Astrocyte of the cerebellum (primary cell): ENCODE measurements at regions not wholly inside any gene's neighbourhood (a gene's known extent, or its start where the extent isn't known, plus 50 kb on each side); places are given as distances from the start of the nearest gene placed in this dataset.
A peak's percentile ranks its signal among the peaks of the same experiment; 100 is the strongest.

Source experiments
- DNase-seq: peaks from one replicate; pipeline ENCODE4 v3.0.0-alpha.2; 2011; ENCODE audit warnings: low read depth
- H3K4me3 ChIP-seq: 2 replicates; pipeline ENCODE4 v1.5.1; 2011; ENCODE audit warnings: mild to moderate bottlenecking, low read depth, low read length, moderate library complexity
- in situ Hi-C: cut with HindIII; loops from 2 replicates; pipeline ENCODE4 v1.10.0; 2017; ENCODE audit warnings: low sequenced_read_pairs
- TF ChIP-seq, protein P1 (sequence below): IDR thresholded peaks from 2 replicates; pipeline ENCODE4 v1.5.1; 2012; ENCODE audit warnings: low read length, low read depth, moderate library complexity, mild to moderate bottlenecking; ENCODE audit errors: missing control alignments

DNA sequence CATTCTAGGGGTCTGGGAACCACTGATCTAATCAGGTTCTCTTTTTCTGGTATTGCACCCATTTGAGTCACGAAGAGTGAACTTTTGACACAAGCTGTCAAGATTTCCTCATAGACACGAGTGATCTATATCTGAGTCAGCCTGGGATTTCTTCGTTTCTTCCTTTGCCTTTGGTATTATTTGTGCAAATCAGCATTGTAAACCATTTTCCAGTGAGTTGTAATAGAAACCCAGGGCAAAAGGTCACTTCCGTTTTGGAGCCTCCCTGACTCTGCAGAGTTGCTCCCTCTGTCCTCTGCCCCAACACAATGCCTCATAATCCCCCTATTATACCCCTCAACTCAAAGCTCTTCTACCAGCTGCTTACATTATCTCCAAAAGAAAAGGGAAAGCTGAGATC, 615.1 kb downstream of the EFNB2 start:
- H3K4me3 ChIP-seq: no peak overlapping the region
- in situ Hi-C loops: no loop called here
- DNase-seq: no peak
- TF ChIP-seq, protein P1, sequence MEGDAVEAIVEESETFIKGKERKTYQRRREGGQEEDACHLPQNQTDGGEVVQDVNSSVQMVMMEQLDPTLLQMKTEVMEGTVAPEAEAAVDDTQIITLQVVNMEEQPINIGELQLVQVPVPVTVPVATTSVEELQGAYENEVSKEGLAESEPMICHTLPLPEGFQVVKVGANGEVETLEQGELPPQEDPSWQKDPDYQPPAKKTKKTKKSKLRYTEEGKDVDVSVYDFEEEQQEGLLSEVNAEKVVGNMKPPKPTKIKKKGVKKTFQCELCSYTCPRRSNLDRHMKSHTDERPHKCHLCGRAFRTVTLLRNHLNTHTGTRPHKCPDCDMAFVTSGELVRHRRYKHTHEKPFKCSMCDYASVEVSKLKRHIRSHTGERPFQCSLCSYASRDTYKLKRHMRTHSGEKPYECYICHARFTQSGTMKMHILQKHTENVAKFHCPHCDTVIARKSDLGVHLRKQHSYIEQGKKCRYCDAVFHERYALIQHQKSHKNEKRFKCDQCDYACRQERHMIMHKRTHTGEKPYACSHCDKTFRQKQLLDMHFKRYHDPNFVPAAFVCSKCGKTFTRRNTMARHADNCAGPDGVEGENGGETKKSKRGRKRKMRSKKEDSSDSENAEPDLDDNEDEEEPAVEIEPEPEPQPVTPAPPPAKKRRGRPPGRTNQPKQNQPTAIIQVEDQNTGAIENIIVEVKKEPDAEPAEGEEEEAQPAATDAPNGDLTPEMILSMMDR: no peak

DNA sequence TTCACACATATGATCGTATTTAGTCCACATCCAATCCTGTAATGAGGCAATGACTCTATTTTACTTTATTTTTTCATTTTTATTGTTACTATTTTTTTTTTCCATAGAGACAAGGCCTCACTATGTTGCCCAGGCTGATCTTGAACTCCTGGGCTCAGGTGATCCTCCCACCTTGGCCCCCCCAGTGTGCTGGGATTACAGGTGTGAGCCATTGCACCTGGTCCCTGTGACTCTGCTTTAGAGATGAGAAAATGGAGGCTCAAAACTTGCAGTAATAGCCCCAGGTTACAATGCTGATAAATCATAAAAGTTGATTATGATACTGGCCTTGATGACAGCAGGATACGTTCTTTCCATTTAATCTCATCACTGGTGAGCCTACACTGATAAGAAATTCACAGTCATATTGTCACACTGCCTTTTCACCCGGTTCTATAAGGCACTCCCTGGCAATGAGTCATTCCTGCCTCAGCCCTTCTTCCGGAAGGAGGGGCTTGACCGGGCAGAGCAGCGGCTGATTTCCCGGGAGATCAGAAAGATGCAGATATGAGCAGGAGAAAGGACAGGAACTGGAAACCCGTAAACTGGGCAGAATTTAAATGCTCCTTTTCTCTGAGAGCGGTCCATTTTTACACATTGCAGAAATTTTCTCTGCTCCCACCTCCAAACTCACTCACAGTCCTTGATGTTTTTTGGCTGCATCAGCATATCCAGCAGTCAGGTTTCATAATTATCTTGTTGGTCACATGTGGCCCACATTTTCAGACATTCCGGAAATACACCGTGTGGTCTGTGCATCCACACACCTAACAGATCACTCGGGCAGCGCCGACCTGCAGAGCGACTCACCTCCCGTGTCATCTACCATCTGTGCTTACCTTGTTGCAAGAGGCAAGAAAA, 616.4 kb downstream of the EFNB2 start:
- no peak overlapping the region for H3K4me3 ChIP-seq
- in situ Hi-C loops: no loop called here
- peak; percentile 6 for DNase-seq
- TF ChIP-seq, protein P1: no peak

DNA sequence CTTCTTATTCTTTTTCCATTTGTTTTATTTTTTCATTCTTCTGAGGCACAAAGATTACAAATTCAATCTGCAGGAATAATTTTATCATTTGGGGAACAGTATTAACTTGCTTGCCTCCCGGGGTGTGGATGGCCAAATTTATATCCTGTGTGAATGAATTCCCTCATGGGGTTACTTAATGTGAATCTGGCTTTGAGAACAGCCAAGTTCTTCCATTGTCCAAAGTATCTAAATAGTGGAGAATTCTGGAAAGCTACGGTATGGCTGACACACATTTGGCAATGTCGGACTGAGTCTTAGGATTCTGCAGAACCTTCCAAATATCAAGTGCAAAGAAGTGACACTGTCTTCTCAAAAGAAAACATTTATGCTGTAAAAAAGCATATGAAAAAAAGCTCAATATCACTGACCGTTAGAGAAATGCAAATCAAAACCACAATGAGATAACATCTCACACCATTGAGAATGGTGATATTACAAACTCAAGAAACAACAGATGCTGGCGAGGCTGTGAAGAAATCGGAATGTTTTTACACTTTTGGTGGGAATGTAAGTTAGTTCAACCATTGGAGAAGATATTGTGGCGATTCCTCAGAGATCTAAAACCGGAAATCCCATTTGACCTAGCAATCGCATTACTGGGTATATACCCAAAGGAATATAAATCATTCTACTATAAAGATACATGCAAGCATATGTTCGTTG, 620.2 kb downstream of the EFNB2 start:
- no peak for DNase-seq
- in situ Hi-C loops: no loop called here
- TF ChIP-seq, protein P1: no peak
- H3K4me3 ChIP-seq: no peak overlapping the region

DNA sequence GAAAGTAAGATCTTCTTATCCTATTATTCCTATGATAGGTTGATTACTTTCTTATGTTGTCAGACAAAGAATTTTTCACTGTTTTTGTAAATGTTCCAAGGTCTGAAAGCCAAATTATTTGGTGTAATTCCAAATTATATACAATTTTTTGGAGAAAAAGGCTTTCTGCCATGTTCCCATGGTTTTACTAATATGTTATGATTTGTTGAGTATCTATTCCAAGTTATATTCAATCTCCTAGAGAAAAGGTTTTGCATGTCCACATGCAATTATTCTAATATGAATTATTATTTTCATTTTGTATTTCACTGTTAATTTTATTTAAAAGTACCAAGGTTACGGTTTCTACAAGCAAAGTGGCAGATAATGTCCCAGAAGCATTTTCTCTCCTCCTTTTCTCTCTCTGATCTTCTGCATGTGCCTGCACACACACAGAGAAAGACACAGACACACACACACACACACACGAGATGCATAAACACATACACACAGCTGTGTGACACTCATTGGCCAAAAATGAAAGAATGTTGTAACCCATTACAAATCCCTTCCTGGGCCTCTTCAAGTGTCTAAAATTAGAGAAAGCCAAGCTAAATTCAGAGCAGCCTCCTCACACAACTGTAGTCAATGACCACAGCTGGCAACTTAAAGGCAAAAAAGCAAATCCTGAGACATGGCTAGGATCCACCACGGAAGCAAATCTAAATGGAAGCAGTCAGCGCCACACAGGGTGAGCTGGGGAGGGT, 621.0 kb downstream of the EFNB2 start:
- TF ChIP-seq, protein P1: no peak
- DNase-seq: peak; percentile 5
- no peak overlapping the region for H3K4me3 ChIP-seq
- in situ Hi-C loops: no loop called here

DNA sequence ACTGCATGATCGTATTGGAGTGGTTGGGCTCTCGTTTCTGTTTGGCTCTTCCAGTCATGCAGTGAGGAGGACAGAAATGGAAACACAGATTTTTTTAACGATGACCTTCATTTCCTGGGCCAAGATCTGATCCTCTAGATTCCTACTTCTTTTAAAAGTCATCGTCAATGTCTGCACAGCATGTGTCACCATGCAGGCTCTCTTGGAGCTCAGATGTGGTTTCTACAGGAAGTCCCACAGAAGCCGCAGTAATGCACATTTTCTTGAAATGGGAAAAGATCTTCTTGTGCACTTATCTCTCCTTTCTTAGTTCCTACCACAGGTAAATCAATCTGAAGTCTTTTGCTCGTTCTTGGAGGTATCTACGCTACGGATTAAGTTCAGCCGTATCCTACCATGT, 626.9 kb downstream of the EFNB2 start:
- in situ Hi-C loops: no loop called here
- TF ChIP-seq, protein P1: no peak
- no peak for DNase-seq

DNA sequence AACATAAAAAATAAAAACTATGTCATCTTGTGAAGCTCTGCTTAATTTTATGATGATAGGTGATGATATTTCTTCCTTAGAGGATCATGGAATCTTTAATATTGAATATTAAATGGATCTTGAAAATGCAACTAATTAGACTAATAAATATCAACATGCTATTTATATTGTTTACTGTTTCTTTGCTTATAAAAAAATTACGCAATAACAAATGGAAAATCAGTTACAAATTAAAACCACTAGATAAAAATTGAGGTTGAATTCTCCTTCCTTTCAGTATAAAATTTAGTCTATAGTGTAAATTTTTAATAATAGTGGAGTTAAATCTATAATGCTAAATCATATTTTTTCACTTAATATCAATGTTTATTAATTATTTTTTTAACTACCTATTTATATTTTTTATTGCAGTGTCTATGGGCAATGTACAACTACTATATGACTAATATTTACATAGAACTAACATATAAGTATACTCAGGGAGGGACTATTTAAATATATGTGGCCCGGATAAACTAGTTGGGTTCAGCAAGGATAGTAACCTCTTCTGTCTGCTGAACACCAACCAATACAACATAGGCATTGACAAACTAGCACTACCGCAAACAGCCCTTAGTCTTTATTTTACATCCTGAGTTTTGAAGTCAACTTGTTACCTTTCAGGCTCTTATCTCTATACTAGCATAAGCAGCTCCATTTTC, 628.0 kb downstream of the EFNB2 start:
- in situ Hi-C loops: no loop called here
- no peak for DNase-seq
- TF ChIP-seq, protein P1: no peak
- H3K4me3 ChIP-seq: no peak overlapping the region

More for the DNA sequence above, 626.9 kb downstream of the EFNB2 start:
- no peak overlapping the region for H3K4me3 ChIP-seq
